Neural cell (in vitro differentiated cells): ENCODE measurements at regions not wholly inside any gene's neighbourhood (a gene's known extent, or its start where the extent isn't known, plus 50 kb on each side); places are given as distances from the start of the nearest gene placed in this dataset.

ENCODE experiments used
- H2AFZ ChIP-seq: fragments of 200-600, 300-800 bp; sonication (generic), shearing (Covaris generic); 2 replicates; pipeline ENCODE4 v1.6.0; 2014; ENCODE audit warnings: low read depth, mild to moderate bottlenecking, antibody characterized with exemption, low read length, moderate library complexity
- H3F3A ChIP-seq: fragments of 200-600 bp; shearing (Covaris generic); 2 replicates; pipeline ENCODE4 v1.6.1; 2016; ENCODE audit warnings: mild to moderate bottlenecking, moderate library complexity, mixed read lengths, antibody characterized with exemption, low read length; ENCODE audit not compliant: insufficient read depth, poor library complexity, severe bottlenecking
- H3K27ac ChIP-seq: fragments of 200-600, 300-800 bp; sonication (generic), shearing (Covaris generic); 2 replicates; pipeline ENCODE4 v1.5.1; 2014; ENCODE audit warnings: mild to moderate bottlenecking, low read length, moderate library complexity
- H3K27me3 ChIP-seq: fragments of 300-800, 200-600 bp; sonication (generic), shearing (Covaris generic); 2 replicates; pipeline ENCODE4 v1.6.0; 2014; ENCODE audit warnings: mild to moderate bottlenecking, low read depth, low read length, moderate library complexity; ENCODE audit not compliant: insufficient read depth
- H3K36me3 ChIP-seq: fragments of 300-800, 200-600 bp; sonication (generic), shearing (Covaris generic); 2 replicates; pipeline ENCODE4 v1.5.1; 2014; ENCODE audit warnings: mild to moderate bottlenecking, antibody characterized with exemption, low read length, moderate library complexity; ENCODE audit not compliant: insufficient read depth
- H3K4me2 ChIP-seq: fragments of 300-800, 200-600 bp; sonication (generic), shearing (Covaris generic); 2 replicates; pipeline ENCODE4 v1.6.0; 2014; ENCODE audit warnings: mild to moderate bottlenecking, low read length
- H3K4me3 ChIP-seq: fragments of 300-800, 200-600 bp; sonication (generic), shearing (Covaris generic); 2 replicates; pipeline ENCODE4 v1.5.1; 2014; ENCODE audit warnings: mild to moderate bottlenecking, low read length, moderate library complexity
- H3K79me2 ChIP-seq: fragments of 200-600 bp; shearing (Covaris generic); replicated peaks from 2 replicates; pipeline ENCODE4 v1.6.0; 2014; ENCODE audit warnings: mild to moderate bottlenecking, low read length, moderate library complexity; ENCODE audit not compliant: insufficient read depth
- H3K9ac ChIP-seq: fragments of 300-800, 200-600 bp; sonication (generic), shearing (Covaris generic); 2 replicates; pipeline ENCODE4 v1.6.1; 2016; ENCODE audit warnings: mild to moderate bottlenecking, low read length, mixed read lengths
- H3K9me2 ChIP-seq: fragments of 200-600 bp; shearing (Covaris generic); 2 replicates; pipeline ENCODE4 v1.6.1; 2016; ENCODE audit warnings: mild to moderate bottlenecking, low read length, mixed read lengths; ENCODE audit not compliant: insufficient read depth
- H3K9me3 ChIP-seq: fragments of 200-600, 300-800 bp; sonication (generic), shearing (Covaris generic); 2 replicates; pipeline ENCODE4 v1.6.1; 2016; ENCODE audit warnings: mild to moderate bottlenecking, mixed run types, low read length, moderate library complexity, mixed read lengths
- H4K20me1 ChIP-seq: fragments of 200-600 bp; shearing (Covaris generic); 2 replicates; pipeline ENCODE4 v1.6.1; 2016; ENCODE audit warnings: mild to moderate bottlenecking, mixed run types; ENCODE audit not compliant: insufficient read depth
- EP300 ChIP-seq: fragments of 450-650 bp; conservative IDR thresholded peaks from 2 replicates; pipeline ENCODE4 v1.6.1; 2014; ENCODE audit warnings: antibody characterized with exemption, mild to moderate bottlenecking, moderate library complexity; ENCODE audit not compliant: poor library complexity, severe bottlenecking
- EZH2 ChIP-seq: fragments of 200-600, 300-800 bp; shearing (Covaris generic), sonication (generic); IDR thresholded peaks from 2 replicates; pipeline ENCODE4 v1.6.1; 2014; ENCODE audit warnings: antibody characterized with exemption, low read length, borderline replicate concordance, mild to moderate bottlenecking; ENCODE audit not compliant: insufficient read depth, poor library complexity, severe bottlenecking
- MXI1 ChIP-seq: fragments of 450-650 bp; conservative IDR thresholded peaks from 2 replicates; pipeline ENCODE4 v1.6.1; 2014; ENCODE audit warnings: antibody characterized with exemption, mild to moderate bottlenecking; ENCODE audit not compliant: poor library complexity, severe bottlenecking
- POLR2AphosphoS5 ChIP-seq: IDR thresholded peaks from 2 replicates; pipeline ENCODE4 v1.6.1; 2012
- RAD21 ChIP-seq: fragments of 450-650 bp; conservative IDR thresholded peaks from 2 replicates; pipeline ENCODE4 v1.6.1; 2014; ENCODE audit warnings: antibody characterized with exemption, mild to moderate bottlenecking, moderate library complexity
- SMC3 ChIP-seq: fragments of 450-650 bp; conservative IDR thresholded peaks from 2 replicates; pipeline ENCODE4 v1.6.1; 2014; ENCODE audit warnings: antibody characterized with exemption, mild to moderate bottlenecking, moderate library complexity; ENCODE audit not compliant: poor library complexity
- TAF1 ChIP-seq: IDR thresholded peaks from 2 replicates; pipeline ENCODE4 v1.6.1; 2012; ENCODE audit warnings: low read depth
- TF ChIP-seq, protein P1 (sequence below): fragments of 450-650 bp; IDR thresholded peaks from 2 replicates; pipeline ENCODE4 v1.5.1; 2014; ENCODE audit warnings: antibody characterized with exemption, mild to moderate bottlenecking, moderate library complexity; ENCODE audit not compliant: poor library complexity, severe bottlenecking
- TF ChIP-seq, protein P2 (sequence below): IDR thresholded peaks from 2 replicates; pipeline ENCODE4 v1.6.1; 2012; ENCODE audit warnings: borderline replicate concordance

DNA sequence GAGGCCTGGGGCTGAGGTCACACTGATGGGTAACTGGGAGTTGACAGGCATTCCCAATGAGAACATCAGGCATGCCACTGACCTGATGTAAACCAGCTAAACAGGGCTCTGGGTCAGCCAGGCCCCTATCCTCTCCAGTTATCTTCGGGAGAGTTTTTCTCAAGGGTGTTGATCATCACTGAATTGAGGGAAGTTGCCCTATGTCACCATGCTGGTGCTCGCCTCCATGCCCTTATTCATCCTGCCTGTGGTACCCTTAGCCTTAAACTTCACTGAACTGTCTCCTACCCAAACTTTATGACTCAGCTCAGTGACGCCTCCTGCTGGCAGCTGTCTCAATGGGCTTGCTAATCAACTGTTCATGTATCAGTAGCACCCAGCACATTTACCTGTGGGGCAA is 80.7 kb upstream of the TNR start:
- no peak overlapping the region for H3K9ac ChIP-seq
- TF ChIP-seq EZH2 = no peak
- no peak for TF ChIP-seq EP300
- no peak for TF ChIP-seq RAD21
- no peak for TF ChIP-seq POLR2AphosphoS5
- TF ChIP-seq, protein P1, sequence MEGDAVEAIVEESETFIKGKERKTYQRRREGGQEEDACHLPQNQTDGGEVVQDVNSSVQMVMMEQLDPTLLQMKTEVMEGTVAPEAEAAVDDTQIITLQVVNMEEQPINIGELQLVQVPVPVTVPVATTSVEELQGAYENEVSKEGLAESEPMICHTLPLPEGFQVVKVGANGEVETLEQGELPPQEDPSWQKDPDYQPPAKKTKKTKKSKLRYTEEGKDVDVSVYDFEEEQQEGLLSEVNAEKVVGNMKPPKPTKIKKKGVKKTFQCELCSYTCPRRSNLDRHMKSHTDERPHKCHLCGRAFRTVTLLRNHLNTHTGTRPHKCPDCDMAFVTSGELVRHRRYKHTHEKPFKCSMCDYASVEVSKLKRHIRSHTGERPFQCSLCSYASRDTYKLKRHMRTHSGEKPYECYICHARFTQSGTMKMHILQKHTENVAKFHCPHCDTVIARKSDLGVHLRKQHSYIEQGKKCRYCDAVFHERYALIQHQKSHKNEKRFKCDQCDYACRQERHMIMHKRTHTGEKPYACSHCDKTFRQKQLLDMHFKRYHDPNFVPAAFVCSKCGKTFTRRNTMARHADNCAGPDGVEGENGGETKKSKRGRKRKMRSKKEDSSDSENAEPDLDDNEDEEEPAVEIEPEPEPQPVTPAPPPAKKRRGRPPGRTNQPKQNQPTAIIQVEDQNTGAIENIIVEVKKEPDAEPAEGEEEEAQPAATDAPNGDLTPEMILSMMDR = no peak
- no peak for TF ChIP-seq TAF1
- TF ChIP-seq, protein P2, sequence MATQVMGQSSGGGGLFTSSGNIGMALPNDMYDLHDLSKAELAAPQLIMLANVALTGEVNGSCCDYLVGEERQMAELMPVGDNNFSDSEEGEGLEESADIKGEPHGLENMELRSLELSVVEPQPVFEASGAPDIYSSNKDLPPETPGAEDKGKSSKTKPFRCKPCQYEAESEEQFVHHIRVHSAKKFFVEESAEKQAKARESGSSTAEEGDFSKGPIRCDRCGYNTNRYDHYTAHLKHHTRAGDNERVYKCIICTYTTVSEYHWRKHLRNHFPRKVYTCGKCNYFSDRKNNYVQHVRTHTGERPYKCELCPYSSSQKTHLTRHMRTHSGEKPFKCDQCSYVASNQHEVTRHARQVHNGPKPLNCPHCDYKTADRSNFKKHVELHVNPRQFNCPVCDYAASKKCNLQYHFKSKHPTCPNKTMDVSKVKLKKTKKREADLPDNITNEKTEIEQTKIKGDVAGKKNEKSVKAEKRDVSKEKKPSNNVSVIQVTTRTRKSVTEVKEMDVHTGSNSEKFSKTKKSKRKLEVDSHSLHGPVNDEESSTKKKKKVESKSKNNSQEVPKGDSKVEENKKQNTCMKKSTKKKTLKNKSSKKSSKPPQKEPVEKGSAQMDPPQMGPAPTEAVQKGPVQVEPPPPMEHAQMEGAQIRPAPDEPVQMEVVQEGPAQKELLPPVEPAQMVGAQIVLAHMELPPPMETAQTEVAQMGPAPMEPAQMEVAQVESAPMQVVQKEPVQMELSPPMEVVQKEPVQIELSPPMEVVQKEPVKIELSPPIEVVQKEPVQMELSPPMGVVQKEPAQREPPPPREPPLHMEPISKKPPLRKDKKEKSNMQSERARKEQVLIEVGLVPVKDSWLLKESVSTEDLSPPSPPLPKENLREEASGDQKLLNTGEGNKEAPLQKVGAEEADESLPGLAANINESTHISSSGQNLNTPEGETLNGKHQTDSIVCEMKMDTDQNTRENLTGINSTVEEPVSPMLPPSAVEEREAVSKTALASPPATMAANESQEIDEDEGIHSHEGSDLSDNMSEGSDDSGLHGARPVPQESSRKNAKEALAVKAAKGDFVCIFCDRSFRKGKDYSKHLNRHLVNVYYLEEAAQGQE = no peak
- TF ChIP-seq SMC3 = no peak
- TF ChIP-seq MXI1 = no peak
- no peak overlapping the region for H3K4me3 ChIP-seq
- H3K9me2 ChIP-seq = no peaks in the 10 kb centered on the region
- H3K36me3 ChIP-seq = no peaks in the 10 kb centered on the region
- H3K79me2 ChIP-seq = no peaks in the 10 kb centered on the region
- H3K27ac ChIP-seq = no peak overlapping the region
- H3K9me3 ChIP-seq = no peaks in the 10 kb centered on the region
- no peaks in the 10 kb centered on the region for H4K20me1 ChIP-seq
- no peaks in the 10 kb centered on the region for H3F3A ChIP-seq
- no peak overlapping the region for H3K4me2 ChIP-seq
- H2AFZ ChIP-seq = no peak overlapping the region
- H3K27me3 ChIP-seq = no peaks in the 10 kb centered on the region

DNA sequence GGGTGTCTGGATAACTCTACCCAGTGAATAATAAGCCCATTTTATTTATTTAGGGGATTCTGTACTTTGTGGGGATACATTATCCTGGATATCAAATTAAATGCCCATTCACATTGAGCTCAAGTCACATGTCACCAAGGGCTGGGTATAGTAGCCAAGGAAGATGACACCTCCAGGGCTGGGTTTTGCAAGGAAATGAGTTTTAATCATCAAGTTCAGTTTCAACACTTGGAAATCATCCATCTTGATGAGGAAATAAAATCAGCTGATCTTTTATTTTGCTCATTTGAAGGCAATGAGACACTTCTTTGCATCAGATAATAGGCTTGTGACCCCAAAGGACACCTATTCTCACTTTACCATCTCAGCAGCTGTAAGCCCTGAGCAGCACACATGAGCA is 80.0 kb upstream of the TNR start:
- Histone ChIP-seq H3K9me2 (no peaks in the 10 kb centered on the region), H3K9ac (no peak overlapping the region), H3K4me2 (no peak overlapping the region), H3K4me3 (no peak overlapping the region), H3K27me3 (no peaks in the 10 kb centered on the region), H3F3A (no peaks in the 10 kb centered on the region), H3K79me2 (no peaks in the 10 kb centered on the region), H3K36me3 (no peaks in the 10 kb centered on the region), H2AFZ (no peak overlapping the region), H3K27ac (no peak overlapping the region), H4K20me1 (no peaks in the 10 kb centered on the region), H3K9me3 (no peaks in the 10 kb centered on the region)
- TF ChIP-seq, protein P2 = no peak
- TF ChIP-seq EP300 = no peak
- TF ChIP-seq MXI1 = no peak
- TF ChIP-seq, protein P1 = no peak
- TF ChIP-seq POLR2AphosphoS5 = no peak
- TF ChIP-seq SMC3 = no peak
- no peak for TF ChIP-seq RAD21
- TF ChIP-seq TAF1 = no peak
- no peak for TF ChIP-seq EZH2
